Panc1 (cell line): ENCODE measurements at regions not wholly inside any gene's neighbourhood (a gene's known extent, or its start where the extent isn't known, plus 50 kb on each side); places are given as distances from the start of the nearest gene placed in this dataset.

Experiments used
- ATAC-seq: fragments of 200-7000 bp; cut with Tn5 transposase; 2 replicates; pipeline ENCODE4 v1.9.1; 2020; ENCODE audit warnings: mild to moderate bottlenecking, moderate library complexity
- BruUV-seq: library from RNA; stranded (reverse); fragments of 400-500 nt; replicated peaks from 2 replicates; lab custom pipeline; 2021; lab: Mats Ljungman, UMichigan
- CTCF ChIA-PET: fragments of 300-600 bp; sonication (Branson Sonifier 250); formaldehyde crosslinking; loops from one replicate; lab custom pipeline; 2022; ENCODE audit warnings: antibody characterized with exemption; lab: Charles Lee
- POLR2A ChIA-PET: fragments of 300-600 bp; sonication (Branson Sonifier 250); formaldehyde crosslinking; loops from one replicate; lab custom pipeline; 2022; ENCODE audit warnings: antibody characterized with exemption; lab: Charles Lee
- DNase-seq: peaks from one replicate; pipeline ENCODE4 v3.0.0-alpha.2; 2010; ENCODE audit warnings: low read depth, low spot score
- H3K27ac ChIP-seq: 2 replicates; pipeline ENCODE4 v1.5.1; 2011; ENCODE audit warnings: mild to moderate bottlenecking, low read length, inconsistent platforms
- H3K27me3 ChIP-seq: fragments of 200-500 bp; sonication (Bioruptor generic); 2 replicates; pipeline ENCODE4 v1.6.0; 2014; ENCODE audit warnings: low read length, inconsistent platforms; ENCODE audit not compliant: control insufficient read depth, insufficient read depth
- H3K36me3 ChIP-seq: fragments of 200-500 bp; sonication (Bioruptor generic); 2 replicates; pipeline ENCODE4 v1.5.1; 2014; ENCODE audit warnings: inconsistent platforms, mild to moderate bottlenecking, low read length, moderate library complexity; ENCODE audit not compliant: control insufficient read depth, insufficient read depth
- H3K4me1 ChIP-seq: 2 replicates; pipeline ENCODE4 v1.5.1; 2011; ENCODE audit warnings: inconsistent platforms, mild to moderate bottlenecking, low read length, moderate library complexity; ENCODE audit not compliant: control insufficient read depth, insufficient read depth
- H3K4me3 ChIP-seq, 2 experiments: 2 replicates each; pipeline ENCODE4 v1.5.1; 2011 to 2012; ENCODE audit warnings: low read depth in 2 of 2, low read length in 2 of 2, mild to moderate bottlenecking in 2 of 2, inconsistent platforms in 1 of 2, moderate library complexity in 1 of 2
- H3K9me3 ChIP-seq: fragments of 200-500 bp; sonication (Bioruptor generic); 2 replicates; pipeline ENCODE4 v1.5.1; 2014; ENCODE audit warnings: low read depth, mild to moderate bottlenecking, inconsistent platforms, low read length, moderate library complexity; ENCODE audit not compliant: control insufficient read depth, insufficient read depth
- POLR2AphosphoS5 ChIP-seq: IDR thresholded peaks from 2 replicates; pipeline ENCODE4 v1.6.1; 2012; ENCODE audit warnings: mild to moderate bottlenecking, low read depth, low read length, moderate library complexity
- SIN3A ChIP-seq: IDR thresholded peaks from 2 replicates; pipeline ENCODE4 v1.6.1; 2012; ENCODE audit warnings: low read depth, mild to moderate bottlenecking, low read length, moderate library complexity, borderline replicate concordance; ENCODE audit not compliant: insufficient read depth
- TCF7L2 ChIP-seq: IDR thresholded peaks from 2 replicates; pipeline ENCODE4 v1.6.1; 2011; ENCODE audit warnings: mild to moderate bottlenecking, low read depth, low read length, inconsistent platforms
- in situ Hi-C: cut with HindIII; loops from 2 replicates; pipeline ENCODE4 v1.10.0; 2016; ENCODE audit warnings: low sequenced_read_pairs, low pct_unique_long_range_greater_than_20kb
- intact Hi-C: fragments of 100-400 bp; cut with micrococcal nuclease; formaldehyde crosslinking; loops from one replicate; pipeline ENCODE4 v1.10.0; 2022; ENCODE audit not compliant: unreplicated experiment
- TF ChIP-seq, protein P1 (sequence below), 2 experiments: IDR thresholded peaks; 2 replicates each; pipeline ENCODE4 v1.6.1; 2011 to 2012; ENCODE audit warnings: low read depth in 2 of 2, control low read depth in 1 of 2, low read length in 1 of 2, mild to moderate bottlenecking in 1 of 2, moderate library complexity in 1 of 2; ENCODE audit not compliant: insufficient read depth in 1 of 2
- TF ChIP-seq, protein P2 (sequence below): fragments of 450-650 bp; IDR thresholded peaks from 2 replicates; pipeline ENCODE4 v1.5.1; 2017; ENCODE audit warnings: mild to moderate bottlenecking

DNA sequence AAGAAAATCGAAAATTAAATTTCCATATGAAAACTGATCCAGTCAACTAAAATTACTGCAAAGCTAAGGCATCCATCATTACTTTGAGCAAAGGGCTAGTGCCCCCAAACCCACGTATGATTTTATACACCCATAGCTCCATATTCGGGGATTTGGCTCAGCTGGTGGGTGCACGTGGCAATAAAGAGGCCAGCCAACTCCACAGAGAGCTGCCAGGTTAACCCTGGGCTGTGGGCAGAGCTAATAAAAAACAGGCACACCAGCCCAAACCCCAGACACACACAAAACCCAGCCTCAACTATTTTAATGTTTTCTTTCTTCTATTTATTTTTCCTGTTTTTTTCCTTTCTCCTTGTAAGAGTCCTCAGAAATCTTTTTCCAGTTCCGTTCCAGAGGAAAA is 151.3 kb upstream of the SOX11 start:
- ChIA-PET POLR2A (no interaction called here), CTCF (no interaction called here)
- Histone ChIP-seq H3K4me3 (no peak overlapping the region), H3K27ac (no peak overlapping the region), H3K36me3 (no peaks in the 10 kb centered on the region), H3K27me3 (no peaks in the 10 kb centered on the region), H3K9me3 (no peaks in the 10 kb centered on the region), H3K4me1 (no peaks in the 10 kb centered on the region)
- no peak for DNase-seq
- TF ChIP-seq SIN3A (no peak), POLR2AphosphoS5 (no peak), TCF7L2 (no peak)
- TF ChIP-seq, protein P1, sequence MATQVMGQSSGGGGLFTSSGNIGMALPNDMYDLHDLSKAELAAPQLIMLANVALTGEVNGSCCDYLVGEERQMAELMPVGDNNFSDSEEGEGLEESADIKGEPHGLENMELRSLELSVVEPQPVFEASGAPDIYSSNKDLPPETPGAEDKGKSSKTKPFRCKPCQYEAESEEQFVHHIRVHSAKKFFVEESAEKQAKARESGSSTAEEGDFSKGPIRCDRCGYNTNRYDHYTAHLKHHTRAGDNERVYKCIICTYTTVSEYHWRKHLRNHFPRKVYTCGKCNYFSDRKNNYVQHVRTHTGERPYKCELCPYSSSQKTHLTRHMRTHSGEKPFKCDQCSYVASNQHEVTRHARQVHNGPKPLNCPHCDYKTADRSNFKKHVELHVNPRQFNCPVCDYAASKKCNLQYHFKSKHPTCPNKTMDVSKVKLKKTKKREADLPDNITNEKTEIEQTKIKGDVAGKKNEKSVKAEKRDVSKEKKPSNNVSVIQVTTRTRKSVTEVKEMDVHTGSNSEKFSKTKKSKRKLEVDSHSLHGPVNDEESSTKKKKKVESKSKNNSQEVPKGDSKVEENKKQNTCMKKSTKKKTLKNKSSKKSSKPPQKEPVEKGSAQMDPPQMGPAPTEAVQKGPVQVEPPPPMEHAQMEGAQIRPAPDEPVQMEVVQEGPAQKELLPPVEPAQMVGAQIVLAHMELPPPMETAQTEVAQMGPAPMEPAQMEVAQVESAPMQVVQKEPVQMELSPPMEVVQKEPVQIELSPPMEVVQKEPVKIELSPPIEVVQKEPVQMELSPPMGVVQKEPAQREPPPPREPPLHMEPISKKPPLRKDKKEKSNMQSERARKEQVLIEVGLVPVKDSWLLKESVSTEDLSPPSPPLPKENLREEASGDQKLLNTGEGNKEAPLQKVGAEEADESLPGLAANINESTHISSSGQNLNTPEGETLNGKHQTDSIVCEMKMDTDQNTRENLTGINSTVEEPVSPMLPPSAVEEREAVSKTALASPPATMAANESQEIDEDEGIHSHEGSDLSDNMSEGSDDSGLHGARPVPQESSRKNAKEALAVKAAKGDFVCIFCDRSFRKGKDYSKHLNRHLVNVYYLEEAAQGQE (IDR thresholded peaks at IDR 0.05; ENCODE audit: insufficient read depth in 1 of 2, low read depth in 2 of 2, low read length in 1 of 2), result no peak
- TF ChIP-seq, protein P2, sequence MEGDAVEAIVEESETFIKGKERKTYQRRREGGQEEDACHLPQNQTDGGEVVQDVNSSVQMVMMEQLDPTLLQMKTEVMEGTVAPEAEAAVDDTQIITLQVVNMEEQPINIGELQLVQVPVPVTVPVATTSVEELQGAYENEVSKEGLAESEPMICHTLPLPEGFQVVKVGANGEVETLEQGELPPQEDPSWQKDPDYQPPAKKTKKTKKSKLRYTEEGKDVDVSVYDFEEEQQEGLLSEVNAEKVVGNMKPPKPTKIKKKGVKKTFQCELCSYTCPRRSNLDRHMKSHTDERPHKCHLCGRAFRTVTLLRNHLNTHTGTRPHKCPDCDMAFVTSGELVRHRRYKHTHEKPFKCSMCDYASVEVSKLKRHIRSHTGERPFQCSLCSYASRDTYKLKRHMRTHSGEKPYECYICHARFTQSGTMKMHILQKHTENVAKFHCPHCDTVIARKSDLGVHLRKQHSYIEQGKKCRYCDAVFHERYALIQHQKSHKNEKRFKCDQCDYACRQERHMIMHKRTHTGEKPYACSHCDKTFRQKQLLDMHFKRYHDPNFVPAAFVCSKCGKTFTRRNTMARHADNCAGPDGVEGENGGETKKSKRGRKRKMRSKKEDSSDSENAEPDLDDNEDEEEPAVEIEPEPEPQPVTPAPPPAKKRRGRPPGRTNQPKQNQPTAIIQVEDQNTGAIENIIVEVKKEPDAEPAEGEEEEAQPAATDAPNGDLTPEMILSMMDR, result no peak
- intact Hi-C loops (no loop called here), in situ Hi-C loops (no loop called here)
- no TSS peak for BruUV-seq
- no peak for ATAC-seq

GRCh38 chr2:5544205-5544786 is 147.9 kb upstream of the SOX11 start:
- CTCF ChIA-PET, result no interaction called here
- H3K4me1 ChIP-seq, result no peaks in the 10 kb centered on the region
- intact Hi-C loops (no loop called here), in situ Hi-C loops (no loop called here)
- no peak overlapping the region for H3K4me3 ChIP-seq
- no peak overlapping the region for H3K27ac ChIP-seq
- H3K36me3 ChIP-seq, result no peaks in the 10 kb centered on the region
- TF ChIP-seq, protein P1 (IDR thresholded peaks at IDR 0.05; ENCODE audit: insufficient read depth in 1 of 2, low read depth in 2 of 2, low read length in 1 of 2), result no peak
- TF ChIP-seq SIN3A (no peak), TCF7L2 (no peak), POLR2AphosphoS5 (no peak)
- TF ChIP-seq, protein P2, result no peak
- BruUV-seq, result no TSS peak
- H3K27me3 ChIP-seq, result no peaks in the 10 kb centered on the region
- no peaks in the 10 kb centered on the region for H3K9me3 ChIP-seq
- ATAC-seq (no peak), DNase-seq (no peak)
- POLR2A ChIA-PET, result no interaction called here
